ENCODE measurements at regions not wholly inside any gene's neighbourhood (a gene's known extent, or its start where the extent isn't known, plus 50 kb on each side); places are given as distances from the start of the nearest gene placed in this dataset.
"Not testable (repeated sequence)": the region's sequence is repeated elsewhere in the genome, so short reads cannot be mapped to it uniquely, and the experiment has no call there.

- H3K36me3 Mint-ChIP-seq (ENCODE audit: low read depth): no peaks in the 10 kb centered on the region
- peaks cover 7% of the 10 kb centered on the region for H3K27me3 Mint-ChIP-seq
- H3K27ac Mint-ChIP-seq: no peak overlapping the region
- H3K4me3 Mint-ChIP-seq: no peak overlapping the region
- no peaks in the 10 kb centered on the region for H3K9me3 Mint-ChIP-seq
- no peak for DNase-seq
- ATAC-seq: no peak
- H3K4me1 Mint-ChIP-seq: no peaks in the 10 kb centered on the region
Observed at GRCh38 chr1:99361406-99361805, 97.1 kb downstream of the PLPPR4 start.

GRCh38 chr1:99363531-99363930 lies 99.2 kb downstream of the PLPPR4 start:
- Mint-ChIP-seq H3K27me3 (peaks cover 7% of the 10 kb centered on the region), H3K36me3 (ENCODE audit: low read depth) (no peaks in the 10 kb centered on the region), H3K9me3 (no peaks in the 10 kb centered on the region), H3K4me3 (no peak overlapping the region), H3K4me1 (no peaks in the 10 kb centered on the region), H3K27ac (no peak overlapping the region)
- no peak for DNase-seq
- no peak for ATAC-seq

GRCh38 chr1:99365141-99365540 lies 100.8 kb downstream of the PLPPR4 start:
- Mint-ChIP-seq H3K27me3 (peaks cover 6% of the 10 kb centered on the region), H3K4me1 (no peaks in the 10 kb centered on the region), H3K36me3 (ENCODE audit: low read depth) (no peaks in the 10 kb centered on the region), H3K4me3 (no peak overlapping the region), H3K27ac (no peak overlapping the region), H3K9me3 (no peaks in the 10 kb centered on the region)
- ATAC-seq: no peak
- DNase-seq: no peak

GRCh38 chr1:99365545-99365944 lies 101.3 kb downstream of the PLPPR4 start:
- Mint-ChIP-seq H3K27ac (no peak overlapping the region), H3K9me3 (no peaks in the 10 kb centered on the region), H3K4me3 (no peak overlapping the region), H3K4me1 (no peaks in the 10 kb centered on the region), H3K36me3 (ENCODE audit: low read depth) (no peaks in the 10 kb centered on the region), H3K27me3 (peaks cover 3% of the 10 kb centered on the region)
- DNase-seq: no peak
- ATAC-seq: no peak

GRCh38 chr1:99369154-99369553 lies 104.9 kb downstream of the PLPPR4 start:
- ATAC-seq (no peak), DNase-seq (no peak)
- Mint-ChIP-seq H3K27ac (no peak overlapping the region), H3K4me3 (no peak overlapping the region), H3K27me3 (peaks cover 3% of the 10 kb centered on the region), H3K9me3 (no peaks in the 10 kb centered on the region), H3K36me3 (ENCODE audit: low read depth) (no peaks in the 10 kb centered on the region), H3K4me1 (no peaks in the 10 kb centered on the region)

GRCh38 chr1:99370476-99370875 lies 106.2 kb downstream of the PLPPR4 start:
- no peaks in the 10 kb centered on the region for H3K9me3 Mint-ChIP-seq
- H3K27me3 Mint-ChIP-seq: peaks cover 2% of the 10 kb centered on the region
- H3K4me3 Mint-ChIP-seq: no peak overlapping the region
- H3K36me3 Mint-ChIP-seq (ENCODE audit: low read depth): no peaks in the 10 kb centered on the region
- no peak overlapping the region for H3K27ac Mint-ChIP-seq
- ATAC-seq (no peak), DNase-seq (no peak)
- H3K4me1 Mint-ChIP-seq: no peaks in the 10 kb centered on the region

GRCh38 chr1:99371413-99371812 lies 107.1 kb downstream of the PLPPR4 start:
- H3K4me3 Mint-ChIP-seq: no peak overlapping the region
- ATAC-seq: no peak
- H3K9me3 Mint-ChIP-seq: no peaks in the 10 kb centered on the region
- no peaks in the 10 kb centered on the region for H3K27me3 Mint-ChIP-seq
- H3K4me1 Mint-ChIP-seq: no peaks in the 10 kb centered on the region
- DNase-seq: no peak
- H3K27ac Mint-ChIP-seq: no peak overlapping the region
- H3K36me3 Mint-ChIP-seq (ENCODE audit: low read depth): no peaks in the 10 kb centered on the region

GRCh38 chr1:99374109-99374508 lies 109.8 kb downstream of the PLPPR4 start:
- Mint-ChIP-seq H3K4me1 (no peaks in the 10 kb centered on the region), H3K4me3 (no peak overlapping the region), H3K36me3 (ENCODE audit: low read depth) (no peaks in the 10 kb centered on the region), H3K27me3 (no peaks in the 10 kb centered on the region), H3K9me3 (no peaks in the 10 kb centered on the region), H3K27ac (no peak overlapping the region)
- no peak for DNase-seq
- ATAC-seq: no peak

- not testable (repeated sequence) for H3K36me3 Mint-ChIP-seq (ENCODE audit: low read depth); H3K4me3 Mint-ChIP-seq; H3K27me3 Mint-ChIP-seq
Observed at GRCh38 chr1:99374693-99375092, 110.4 kb downstream of the PLPPR4 start.

GRCh38 chr1:99384021-99384420 lies 119.7 kb downstream of the PLPPR4 start:
- no peak for DNase-seq
- H3K27me3 Mint-ChIP-seq: no peaks in the 10 kb centered on the region
- H3K4me3 Mint-ChIP-seq: no peak overlapping the region
- no peak for ATAC-seq
- H3K4me1 Mint-ChIP-seq: no peaks in the 10 kb centered on the region
- H3K27ac Mint-ChIP-seq: no peak overlapping the region
- peaks cover 4% of the 10 kb centered on the region for H3K9me3 Mint-ChIP-seq
- no peaks in the 10 kb centered on the region for H3K36me3 Mint-ChIP-seq (ENCODE audit: low read depth)

More at GRCh38 chr1:99374693-99375092, 110.4 kb downstream of the PLPPR4 start:
- not testable (repeated sequence) for H3K27ac Mint-ChIP-seq, DNase-seq, H3K4me1 Mint-ChIP-seq, H3K9me3 Mint-ChIP-seq, ATAC-seq

GRCh38 chr1:99385852-99386251 lies 121.6 kb downstream of the PLPPR4 start:
- no peak overlapping the region for H3K4me3 Mint-ChIP-seq

GRCh38 chr1:99396389-99396788 lies 132.1 kb downstream of the PLPPR4 start:
- no peak for DNase-seq
- Mint-ChIP-seq H3K27ac (no peak overlapping the region), H3K36me3 (ENCODE audit: low read depth) (no peaks in the 10 kb centered on the region), H3K4me1 (no peaks in the 10 kb centered on the region), H3K9me3 (no peaks in the 10 kb centered on the region), H3K27me3 (no peaks in the 10 kb centered on the region), H3K4me3 (no peak overlapping the region)
- ATAC-seq: no peak

More at GRCh38 chr1:99385852-99386251, 121.6 kb downstream of the PLPPR4 start:
- Mint-ChIP-seq H3K27me3 (no peaks in the 10 kb centered on the region), H3K36me3 (ENCODE audit: low read depth) (no peaks in the 10 kb centered on the region), H3K9me3 (peaks cover 4% of the 10 kb centered on the region), H3K4me1 (no peaks in the 10 kb centered on the region), H3K27ac (no peak overlapping the region)
- no peak for DNase-seq
- no peak for ATAC-seq

- Mint-ChIP-seq H3K27me3 (no peaks in the 10 kb centered on the region), H3K9me3 (no peaks in the 10 kb centered on the region), H3K27ac (no peak overlapping the region), H3K4me3 (no peak overlapping the region), H3K4me1 (no peaks in the 10 kb centered on the region), H3K36me3 (ENCODE audit: low read depth) (no peaks in the 10 kb centered on the region)
- DNase-seq (no peak), ATAC-seq (no peak)
Observed at GRCh38 chr1:99397029-99397428, 132.7 kb downstream of the PLPPR4 start.

- Mint-ChIP-seq H3K4me1 (no peaks in the 10 kb centered on the region), H3K36me3 (ENCODE audit: low read depth) (no peaks in the 10 kb centered on the region), H3K4me3 (no peak overlapping the region), H3K27me3 (no peaks in the 10 kb centered on the region), H3K27ac (no peak overlapping the region), H3K9me3 (no peaks in the 10 kb centered on the region)
- no peak for ATAC-seq
- no peak for DNase-seq
Observed at GRCh38 chr1:99397863-99398262, 133.6 kb downstream of the PLPPR4 start.

GRCh38 chr1:99401556-99401955 lies 137.3 kb downstream of the PLPPR4 start:
- H3K4me1 Mint-ChIP-seq; H3K27ac Mint-ChIP-seq; ATAC-seq; H3K36me3 Mint-ChIP-seq (ENCODE audit: low read depth); DNase-seq; H3K4me3 Mint-ChIP-seq; H3K27me3 Mint-ChIP-seq; H3K9me3 Mint-ChIP-seq: not testable (repeated sequence)

- not testable (repeated sequence) for DNase-seq; H3K36me3 Mint-ChIP-seq (ENCODE audit: low read depth); H3K4me3 Mint-ChIP-seq; ATAC-seq; H3K9me3 Mint-ChIP-seq; H3K27me3 Mint-ChIP-seq; H3K4me1 Mint-ChIP-seq; H3K27ac Mint-ChIP-seq
Observed at GRCh38 chr1:99404399-99404798, 140.1 kb downstream of the PLPPR4 start.

Measured in activated naive CD8-positive, alpha-beta T cell treated with anti-CD3 and anti-CD28 coated beads, Interleukin-2, amount 50 U/mL, for 24 hours (primary cell).